Keratinocyte (primary cell): ENCODE measurements at regions not wholly inside any gene's neighbourhood (a gene's known extent, or its start where the extent isn't known, plus 50 kb on each side); places are given as distances from the start of the nearest gene placed in this dataset.

Experiments used
- DNase-seq: peaks from one replicate; pipeline ENCODE4 v3.0.0-alpha.2; 2011; ENCODE audit warnings: low read depth, missing footprints, low spot score
- FAIRE-seq: peaks from 2 replicates; lab custom pipeline; 2011; peaks lifted over from hg19 to GRCh38; lab: Jason Lieb, UNC
- H2AFZ ChIP-seq: 2 replicates; pipeline ENCODE4 v1.6.0; 2012; ENCODE audit warnings: low read length, control low read depth, inconsistent platforms; ENCODE audit not compliant: control insufficient read depth
- H3K27ac ChIP-seq: 2 replicates; pipeline ENCODE4 v1.5.1; 2011; ENCODE audit warnings: low read length; ENCODE audit not compliant: control insufficient read depth, insufficient read depth
- H3K27me3 ChIP-seq: 3 replicates; pipeline ENCODE4 v1.6.0; 2011; ENCODE audit warnings: low read length; ENCODE audit not compliant: control insufficient read depth, insufficient read depth; ENCODE audit errors: extremely low read depth
- H3K36me3 ChIP-seq, 2 experiments: 2 replicates in 1 of 2; 3 replicates in 1 of 2; pipeline ENCODE4 v1.5.1; 2011; ENCODE audit warnings: low read length in 2 of 2, mild to moderate bottlenecking in 1 of 2; ENCODE audit not compliant: control insufficient read depth in 2 of 2, insufficient read depth in 2 of 2; ENCODE audit errors: extremely low read depth in 1 of 2
- H3K4me1 ChIP-seq: 3 replicates; pipeline ENCODE4 v1.5.1; 2011; ENCODE audit warnings: low read length; ENCODE audit not compliant: control insufficient read depth, insufficient read depth; ENCODE audit errors: extremely low read depth
- H3K4me2 ChIP-seq: 3 replicates; pipeline ENCODE4 v1.6.0; 2011; ENCODE audit warnings: low read depth, low read length; ENCODE audit not compliant: control insufficient read depth, insufficient read depth; ENCODE audit errors: extremely low read depth
- H3K4me3 ChIP-seq, 3 experiments: fragments of 200-600 bp in 1 of 3; sonication (generic) in 1 of 3; 2 replicates in 2 of 3; 3 replicates in 1 of 3; pipeline ENCODE4 v1.5.1; 2011 to 2016; ENCODE audit warnings: low read length in 3 of 3, mild to moderate bottlenecking in 3 of 3, control low read depth in 2 of 3, inconsistent platforms in 1 of 3, low read depth in 1 of 3, mixed read lengths in 1 of 3, mixed run types in 1 of 3, moderate library complexity in 1 of 3; ENCODE audit not compliant: control insufficient read depth in 2 of 3, insufficient read depth in 2 of 3; ENCODE audit errors: extremely low read depth in 1 of 3
- H3K79me2 ChIP-seq: 2 replicates; pipeline ENCODE4 v1.6.0; 2012; ENCODE audit warnings: low read length; ENCODE audit not compliant: control insufficient read depth, insufficient read depth
- H3K9ac ChIP-seq: 3 replicates; pipeline ENCODE4 v1.6.0; 2011; ENCODE audit warnings: low read length; ENCODE audit not compliant: control insufficient read depth, insufficient read depth; ENCODE audit errors: extremely low read depth
- H3K9me1 ChIP-seq: 3 replicates; pipeline ENCODE4 v1.6.0; 2011; ENCODE audit warnings: low read length; ENCODE audit not compliant: control insufficient read depth, insufficient read depth; ENCODE audit errors: extremely low read depth
- H3K9me3 ChIP-seq: 2 replicates; pipeline ENCODE4 v1.5.1; 2012; ENCODE audit warnings: low read depth, low read length; ENCODE audit not compliant: control insufficient read depth
- H4K20me1 ChIP-seq: 3 replicates; pipeline ENCODE4 v1.6.0; 2011; ENCODE audit warnings: low read length; ENCODE audit not compliant: control insufficient read depth, insufficient read depth; ENCODE audit errors: extremely low read depth
- CTCF ChIP-seq, 3 experiments: IDR thresholded peaks in 1 of 3; conservative IDR thresholded peaks in 1 of 3; optimal IDR thresholded peaks in 1 of 3; 2 replicates in 2 of 3; 3 replicates in 1 of 3; pipeline versions ENCODE3 to v1.5.1; 2011; ENCODE audit warnings: low read length in 3 of 3, mild to moderate bottlenecking in 3 of 3, moderate library complexity in 2 of 3, control low read depth in 1 of 3, inconsistent platforms in 1 of 3; ENCODE audit not compliant: insufficient read depth in 2 of 3; ENCODE audit errors: extremely low read depth in 1 of 3
- EZH2 ChIP-seq: IDR thresholded peaks from one replicate; pipeline ENCODE4 v1.6.1; 2012; ENCODE audit warnings: inconsistent platforms, mild to moderate bottlenecking, low read length, moderate library complexity
- dilution Hi-C: fragments of 300-500 bp; cut with MboI; formaldehyde crosslinking; loops from one replicate; pipeline ENCODE4 v1.7.0; 2020; ENCODE audit warnings: low sequenced_read_pairs; ENCODE audit not compliant: extremely low pct_ligation_motif_present

GRCh38 chr3:83729576-83729975 lies 1229.2 kb upstream of the CADM2 start:
- no peak overlapping the region for H3K27ac ChIP-seq
- no peak for DNase-seq
- H3K9ac ChIP-seq = no peak overlapping the region
- FAIRE-seq = no peak
- dilution Hi-C loops = no loop called here
- no peak for TF ChIP-seq CTCF (optimal IDR thresholded peaks at IDR 0.05 in 1 of 3, IDR thresholded peaks at IDR 0.05 in 1 of 3, conservative IDR thresholded peaks at IDR 0.05 in 1 of 3; ENCODE audit: extremely low read depth in 1 of 3, insufficient read depth in 2 of 3, low read length in 3 of 3)
- no peaks in the 10 kb centered on the region for H3K79me2 ChIP-seq
- H3K4me2 ChIP-seq = no peak overlapping the region
- no peaks in the 10 kb centered on the region for H4K20me1 ChIP-seq
- no peaks in the 10 kb centered on the region for H3K4me1 ChIP-seq
- H3K9me1 ChIP-seq = no peaks in the 10 kb centered on the region
- H3K4me3 ChIP-seq = no peak overlapping the region
- H3K27me3 ChIP-seq = no peaks in the 10 kb centered on the region
- H2AFZ ChIP-seq = no peak overlapping the region
- no peaks in the 10 kb centered on the region for H3K36me3 ChIP-seq
- H3K9me3 ChIP-seq = no peaks in the 10 kb centered on the region

- Histone ChIP-seq H3K79me2 (no peaks in the 10 kb centered on the region), H3K9me1 (no peaks in the 10 kb centered on the region), H3K36me3 (no peaks in the 10 kb centered on the region), H3K4me3 (no peak overlapping the region), H4K20me1 (no peaks in the 10 kb centered on the region), H3K9ac (no peak overlapping the region), H3K9me3 (no peaks in the 10 kb centered on the region), H2AFZ (no peak overlapping the region), H3K4me1 (no peaks in the 10 kb centered on the region), H3K4me2 (no peak overlapping the region), H3K27me3 (no peaks in the 10 kb centered on the region), H3K27ac (no peak overlapping the region)
- TF ChIP-seq CTCF (optimal IDR thresholded peaks at IDR 0.05 in 1 of 3, IDR thresholded peaks at IDR 0.05 in 1 of 3, conservative IDR thresholded peaks at IDR 0.05 in 1 of 3; ENCODE audit: extremely low read depth in 1 of 3, insufficient read depth in 2 of 3, low read length in 3 of 3) (no peak), EZH2 (no peak)
- FAIRE-seq (no peak), DNase-seq (no peak)
- dilution Hi-C loops = no loop called here
Measured at GRCh38 chr3:83734656-83735055, 1224.1 kb upstream of the CADM2 start.
